ENCODE measurements at regions not wholly inside any gene's neighbourhood (a gene's known extent, or its start where the extent isn't known, plus 50 kb on each side); places are given as distances from the start of the nearest gene placed in this dataset. TPM values are rescaled to one million over a fixed set of nuclear protein-coding genes. Genes with fewer than 3 reads are reported as not detected.

Small RNA genes in the stretch of these regions (small RNA-seq; reads per million reads assigned to genes)
- gene AL161423.1: not detected
- gene HMGN2P39: not detected
- not detected for gene RNA5SP30
- not detected for gene RNU7-88P
- not detected for gene RNY4P29
